H1 (cell line): ENCODE measurements at regions not wholly inside any gene's neighbourhood (a gene's known extent, or its start where the extent isn't known, plus 50 kb on each side); places are given as distances from the start of the nearest gene placed in this dataset.

Experiments used
- ASH2L ChIP-seq: fragments of 200-600, 300-600 bp; sonication (generic); IDR thresholded peaks from one replicate; pipeline ENCODE4 v1.7.1; 2017; ENCODE audit warnings: low read length
- CBX5 ChIP-seq: fragments of 300-800, 300-1000 bp; sonication (generic); IDR thresholded peaks from 2 replicates; pipeline ENCODE4 v1.7.1; 2016; ENCODE audit warnings: antibody characterized with exemption, low read length, low read depth
- CHD2 ChIP-seq: IDR thresholded peaks from 2 replicates; pipeline ENCODE4 v1.6.1; 2012; ENCODE audit warnings: low read length, improper control_type of control experiment
- EZH2 ChIP-seq: fragments of 200-600 bp; sonication (generic); IDR thresholded peaks from 2 replicates; pipeline ENCODE4 v1.7.1; 2012; ENCODE audit warnings: low read depth, mild to moderate bottlenecking, moderate library complexity, low read length, inconsistent platforms; ENCODE audit not compliant: severe bottlenecking
- KDM1A ChIP-seq: fragments of 200-600, 300-600 bp; sonication (generic); IDR thresholded peaks from 2 replicates; pipeline ENCODE4 v1.7.1; 2016; ENCODE audit warnings: mild to moderate bottlenecking, low read length, borderline replicate concordance
- KDM5A ChIP-seq: fragments of 200-600 bp; IDR thresholded peaks from 2 replicates; pipeline ENCODE4 v1.7.1; 2012; ENCODE audit warnings: mild to moderate bottlenecking, low read length, inconsistent platforms, mixed read lengths
- POLR2A ChIP-seq, 2 experiments: IDR thresholded peaks; 1 replicate in 1 of 2; 2 replicates in 1 of 2; pipeline ENCODE4 v1.6.1; 2011; ENCODE audit warnings: low read depth in 2 of 2, low read length in 2 of 2, mild to moderate bottlenecking in 2 of 2; ENCODE audit errors: control extremely low read depth in 1 of 2
- POLR2AphosphoS5 ChIP-seq: IDR thresholded peaks from 2 replicates; pipeline ENCODE4 v1.6.1; 2011; ENCODE audit warnings: low read depth, low read length
- SIN3A ChIP-seq, 2 experiments: IDR thresholded peaks in 1 of 2; conservative IDR thresholded peaks in 1 of 2; 2 replicates each; pipeline ENCODE4 v1.6.1; 2011 to 2012; ENCODE audit warnings: low read length in 2 of 2, improper control_type of control experiment in 1 of 2, low read depth in 1 of 2, mild to moderate bottlenecking in 1 of 2
- TAF1 ChIP-seq: IDR thresholded peaks from 2 replicates; pipeline ENCODE4 v1.6.1; 2011; ENCODE audit warnings: mild to moderate bottlenecking, low read depth, low read length
- TF ChIP-seq, protein P1 (sequence below), 3 experiments: IDR thresholded peaks; 1 replicate in 2 of 3; 2 replicates in 1 of 3; pipeline versions ENCODE4 v1.5.1 to v1.6.1; 2011; ENCODE audit warnings: low read length in 3 of 3, mild to moderate bottlenecking in 3 of 3, inconsistent platforms in 2 of 3, low read depth in 1 of 3, moderate library complexity in 1 of 3; ENCODE audit not compliant: insufficient read depth in 1 of 3; ENCODE audit errors: control extremely low read depth in 1 of 3
- TF ChIP-seq, protein P2 (sequence below): IDR thresholded peaks from 2 replicates; pipeline ENCODE4 v1.6.1; 2012; ENCODE audit warnings: inconsistent platforms

DNA sequence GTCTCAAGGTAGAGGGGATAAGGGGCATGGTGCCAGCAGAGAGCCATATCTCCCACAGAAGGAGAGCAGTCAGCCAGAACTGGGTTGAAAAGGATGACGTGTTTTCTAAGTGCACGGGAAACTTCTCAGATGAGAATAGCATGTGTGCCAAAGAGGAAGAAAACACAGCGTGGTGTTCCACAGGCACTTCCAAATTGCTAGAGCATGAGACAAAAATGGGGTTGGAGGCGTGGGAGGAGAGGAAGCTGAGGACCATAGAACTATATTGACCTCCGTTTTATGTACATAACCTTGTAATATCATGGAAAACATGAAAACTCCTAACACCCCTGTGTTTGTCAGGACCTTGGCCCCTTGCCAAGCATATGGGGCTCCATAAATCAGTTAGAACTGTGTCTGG is 682.7 kb upstream of the RAB6C start:
- TF ChIP-seq POLR2AphosphoS5: no peak
- no peak for TF ChIP-seq POLR2A (IDR thresholded peaks at IDR 0.05; ENCODE audit: control extremely low read depth in 1 of 2, low read depth in 2 of 2, low read length in 2 of 2)
- no peak for TF ChIP-seq EZH2
- TF ChIP-seq CHD2: no peak
- TF ChIP-seq, protein P1, sequence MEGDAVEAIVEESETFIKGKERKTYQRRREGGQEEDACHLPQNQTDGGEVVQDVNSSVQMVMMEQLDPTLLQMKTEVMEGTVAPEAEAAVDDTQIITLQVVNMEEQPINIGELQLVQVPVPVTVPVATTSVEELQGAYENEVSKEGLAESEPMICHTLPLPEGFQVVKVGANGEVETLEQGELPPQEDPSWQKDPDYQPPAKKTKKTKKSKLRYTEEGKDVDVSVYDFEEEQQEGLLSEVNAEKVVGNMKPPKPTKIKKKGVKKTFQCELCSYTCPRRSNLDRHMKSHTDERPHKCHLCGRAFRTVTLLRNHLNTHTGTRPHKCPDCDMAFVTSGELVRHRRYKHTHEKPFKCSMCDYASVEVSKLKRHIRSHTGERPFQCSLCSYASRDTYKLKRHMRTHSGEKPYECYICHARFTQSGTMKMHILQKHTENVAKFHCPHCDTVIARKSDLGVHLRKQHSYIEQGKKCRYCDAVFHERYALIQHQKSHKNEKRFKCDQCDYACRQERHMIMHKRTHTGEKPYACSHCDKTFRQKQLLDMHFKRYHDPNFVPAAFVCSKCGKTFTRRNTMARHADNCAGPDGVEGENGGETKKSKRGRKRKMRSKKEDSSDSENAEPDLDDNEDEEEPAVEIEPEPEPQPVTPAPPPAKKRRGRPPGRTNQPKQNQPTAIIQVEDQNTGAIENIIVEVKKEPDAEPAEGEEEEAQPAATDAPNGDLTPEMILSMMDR (IDR thresholded peaks at IDR 0.05; ENCODE audit: control extremely low read depth in 1 of 3, insufficient read depth in 1 of 3, low read depth in 1 of 3, low read length in 3 of 3): no peak
- TF ChIP-seq CBX5: no peak
- no peak for TF ChIP-seq TAF1
- no peak for TF ChIP-seq SIN3A (conservative IDR thresholded peaks at IDR 0.05 in 1 of 2, IDR thresholded peaks at IDR 0.05 in 1 of 2; ENCODE audit: low read depth in 1 of 2, low read length in 2 of 2)
- TF ChIP-seq KDM5A: no peak
- TF ChIP-seq, protein P2, sequence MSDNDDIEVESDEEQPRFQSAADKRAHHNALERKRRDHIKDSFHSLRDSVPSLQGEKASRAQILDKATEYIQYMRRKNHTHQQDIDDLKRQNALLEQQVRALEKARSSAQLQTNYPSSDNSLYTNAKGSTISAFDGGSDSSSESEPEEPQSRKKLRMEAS: no peak
- TF ChIP-seq KDM1A: no peak
- TF ChIP-seq ASH2L: no peak
